ENCODE measurements at regions not wholly inside any gene's neighbourhood (a gene's known extent, or its start where the extent isn't known, plus 50 kb on each side); places are given as distances from the start of the nearest gene placed in this dataset.

GRCh38 chr2:164323978-164324377 lies 297.3 kb downstream of the GRB14 start:
- H3K27ac ChIP-seq = no peak overlapping the region
- TF ChIP-seq ZFX (IDR thresholded peaks at IDR 0.05; ENCODE audit: borderline replicate concordance) = no peak
- TF ChIP-seq, protein P1, sequence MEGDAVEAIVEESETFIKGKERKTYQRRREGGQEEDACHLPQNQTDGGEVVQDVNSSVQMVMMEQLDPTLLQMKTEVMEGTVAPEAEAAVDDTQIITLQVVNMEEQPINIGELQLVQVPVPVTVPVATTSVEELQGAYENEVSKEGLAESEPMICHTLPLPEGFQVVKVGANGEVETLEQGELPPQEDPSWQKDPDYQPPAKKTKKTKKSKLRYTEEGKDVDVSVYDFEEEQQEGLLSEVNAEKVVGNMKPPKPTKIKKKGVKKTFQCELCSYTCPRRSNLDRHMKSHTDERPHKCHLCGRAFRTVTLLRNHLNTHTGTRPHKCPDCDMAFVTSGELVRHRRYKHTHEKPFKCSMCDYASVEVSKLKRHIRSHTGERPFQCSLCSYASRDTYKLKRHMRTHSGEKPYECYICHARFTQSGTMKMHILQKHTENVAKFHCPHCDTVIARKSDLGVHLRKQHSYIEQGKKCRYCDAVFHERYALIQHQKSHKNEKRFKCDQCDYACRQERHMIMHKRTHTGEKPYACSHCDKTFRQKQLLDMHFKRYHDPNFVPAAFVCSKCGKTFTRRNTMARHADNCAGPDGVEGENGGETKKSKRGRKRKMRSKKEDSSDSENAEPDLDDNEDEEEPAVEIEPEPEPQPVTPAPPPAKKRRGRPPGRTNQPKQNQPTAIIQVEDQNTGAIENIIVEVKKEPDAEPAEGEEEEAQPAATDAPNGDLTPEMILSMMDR (IDR thresholded peaks at IDR 0.05) = no peak

- no peak overlapping the region for H3K27ac ChIP-seq
- TF ChIP-seq, protein P1 (IDR thresholded peaks at IDR 0.05) = no peak
- TF ChIP-seq ZFX (IDR thresholded peaks at IDR 0.05; ENCODE audit: borderline replicate concordance) = no peak
Measured at GRCh38 chr2:164314148-164314547, 307.1 kb downstream of the GRB14 start.

GRCh38 chr2:164306872-164307271 lies 314.4 kb downstream of the GRB14 start:
- H3K27ac ChIP-seq = no peak overlapping the region
- no peak for TF ChIP-seq ZFX (IDR thresholded peaks at IDR 0.05; ENCODE audit: borderline replicate concordance)

DNA sequence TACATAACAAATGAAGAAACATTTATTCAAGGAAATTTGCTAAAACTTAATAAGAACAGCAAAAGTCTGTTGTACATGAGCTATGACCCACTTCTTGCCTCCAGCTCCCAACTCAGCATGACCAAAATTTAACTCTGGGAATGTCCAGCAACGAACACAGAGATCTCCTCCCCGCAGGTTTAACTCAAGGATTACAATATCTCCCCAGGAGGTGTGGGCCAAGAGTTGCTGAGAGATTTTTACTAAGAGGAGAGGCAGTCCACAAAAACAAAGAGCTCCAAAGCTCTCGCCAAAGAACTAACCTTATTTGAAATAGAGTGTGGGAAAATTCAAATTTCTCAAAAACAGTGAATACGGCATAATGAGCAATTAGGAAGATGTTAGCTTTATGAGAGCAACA lies 318.5 kb downstream of the GRB14 start:
- H3K27ac ChIP-seq = no peak overlapping the region
- no peak for TF ChIP-seq ZFX (IDR thresholded peaks at IDR 0.05; ENCODE audit: borderline replicate concordance)
- TF ChIP-seq, protein P1 (IDR thresholded peaks at IDR 0.05) = no peak

GRCh38 chr2:164288235-164288634 lies 333.0 kb downstream of the GRB14 start:
- no peak overlapping the region for H3K27ac ChIP-seq
- TF ChIP-seq, protein P1 (IDR thresholded peaks at IDR 0.05) = no peak
- no peak for TF ChIP-seq ZFX (IDR thresholded peaks at IDR 0.05; ENCODE audit: borderline replicate concordance)

GRCh38 chr2:164287056-164287455 lies 334.2 kb downstream of the GRB14 start:
- TF ChIP-seq, protein P1 (IDR thresholded peaks at IDR 0.05) = no peak
- TF ChIP-seq ZFX (IDR thresholded peaks at IDR 0.05; ENCODE audit: borderline replicate concordance) = no peak
- H3K27ac ChIP-seq = no peak overlapping the region

GRCh38 chr2:164285576-164285975 lies 335.7 kb downstream of the GRB14 start:
- no peak overlapping the region for H3K27ac ChIP-seq
- no peak for TF ChIP-seq ZFX (IDR thresholded peaks at IDR 0.05; ENCODE audit: borderline replicate concordance)
- TF ChIP-seq, protein P1 (IDR thresholded peaks at IDR 0.05) = no peak

- TF ChIP-seq, protein P1 (IDR thresholded peaks at IDR 0.05) = no peak
- TF ChIP-seq ZFX (IDR thresholded peaks at IDR 0.05; ENCODE audit: borderline replicate concordance) = no peak
- no peak overlapping the region for H3K27ac ChIP-seq
Measured at GRCh38 chr2:164281896-164282295, 339.4 kb downstream of the GRB14 start.
